Fibroblast of villous mesenchyme (primary cell): ENCODE measurements at regions not wholly inside any gene's neighbourhood (a gene's known extent, or its start where the extent isn't known, plus 50 kb on each side); places are given as distances from the start of the nearest gene placed in this dataset.

ENCODE experiments used
- DNase-seq: peaks from one replicate; pipeline ENCODE4 v3.0.0-alpha.2; 2010; ENCODE audit warnings: low read depth
- H3K4me3 ChIP-seq: 2 replicates; pipeline ENCODE4 v1.5.1; 2011; ENCODE audit warnings: low read depth, mild to moderate bottlenecking, low read length
- TF ChIP-seq, protein P1 (sequence below): IDR thresholded peaks from 2 replicates; pipeline ENCODE4 v1.5.1; 2012; ENCODE audit warnings: low read depth, mild to moderate bottlenecking, low read length; ENCODE audit not compliant: insufficient read depth

DNA sequence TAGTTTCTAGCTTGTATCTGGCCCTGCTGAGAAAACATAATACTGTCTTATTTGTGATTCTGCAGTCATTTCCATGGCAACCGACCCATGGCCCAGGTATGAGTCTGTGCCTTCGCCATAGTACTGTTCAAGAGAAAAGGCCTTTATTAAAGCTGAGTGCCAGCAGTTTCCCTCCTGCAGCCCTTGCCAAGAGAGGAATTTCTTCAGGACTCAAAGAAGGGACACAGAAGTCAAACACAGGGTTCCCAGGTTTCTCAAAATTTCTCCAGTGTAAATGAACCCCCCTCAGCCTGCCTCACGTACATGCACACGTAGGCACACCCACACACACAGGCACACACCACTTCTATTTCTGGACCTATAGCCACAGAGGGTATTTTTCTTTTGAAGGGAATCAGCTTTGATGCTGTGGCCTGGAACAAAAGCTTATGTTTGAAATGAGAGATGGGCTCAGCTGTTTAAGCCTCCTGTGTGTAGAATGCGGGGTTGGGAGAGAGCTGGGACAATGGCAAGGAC, 269.2 kb downstream of the PDCD6IP start:
- TF ChIP-seq, protein P1, sequence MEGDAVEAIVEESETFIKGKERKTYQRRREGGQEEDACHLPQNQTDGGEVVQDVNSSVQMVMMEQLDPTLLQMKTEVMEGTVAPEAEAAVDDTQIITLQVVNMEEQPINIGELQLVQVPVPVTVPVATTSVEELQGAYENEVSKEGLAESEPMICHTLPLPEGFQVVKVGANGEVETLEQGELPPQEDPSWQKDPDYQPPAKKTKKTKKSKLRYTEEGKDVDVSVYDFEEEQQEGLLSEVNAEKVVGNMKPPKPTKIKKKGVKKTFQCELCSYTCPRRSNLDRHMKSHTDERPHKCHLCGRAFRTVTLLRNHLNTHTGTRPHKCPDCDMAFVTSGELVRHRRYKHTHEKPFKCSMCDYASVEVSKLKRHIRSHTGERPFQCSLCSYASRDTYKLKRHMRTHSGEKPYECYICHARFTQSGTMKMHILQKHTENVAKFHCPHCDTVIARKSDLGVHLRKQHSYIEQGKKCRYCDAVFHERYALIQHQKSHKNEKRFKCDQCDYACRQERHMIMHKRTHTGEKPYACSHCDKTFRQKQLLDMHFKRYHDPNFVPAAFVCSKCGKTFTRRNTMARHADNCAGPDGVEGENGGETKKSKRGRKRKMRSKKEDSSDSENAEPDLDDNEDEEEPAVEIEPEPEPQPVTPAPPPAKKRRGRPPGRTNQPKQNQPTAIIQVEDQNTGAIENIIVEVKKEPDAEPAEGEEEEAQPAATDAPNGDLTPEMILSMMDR = no peak
- DNase-seq = no peak
- no peak overlapping the region for H3K4me3 ChIP-seq

DNA sequence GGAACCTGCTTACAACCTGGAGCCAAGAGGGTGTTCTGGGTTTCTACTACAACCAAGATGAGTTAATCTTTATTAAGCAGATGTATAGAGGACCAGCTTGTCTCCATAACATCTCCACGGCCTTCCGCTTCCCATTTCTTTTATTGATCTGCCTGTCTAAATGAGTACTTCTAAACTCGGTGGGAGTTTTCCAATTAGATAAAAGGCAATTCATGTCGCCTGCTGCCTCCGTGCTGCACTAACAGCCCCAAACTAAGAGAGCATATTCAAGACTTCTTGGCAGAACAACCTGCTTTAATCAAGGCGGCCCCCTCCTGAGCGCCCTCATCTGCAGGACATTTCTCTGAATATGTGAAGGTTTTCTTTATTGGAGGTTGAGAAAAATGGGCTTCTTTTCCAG, 270.1 kb downstream of the PDCD6IP start:
- DNase-seq = no peak
- TF ChIP-seq, protein P1 = no peak
- no peak overlapping the region for H3K4me3 ChIP-seq

DNA sequence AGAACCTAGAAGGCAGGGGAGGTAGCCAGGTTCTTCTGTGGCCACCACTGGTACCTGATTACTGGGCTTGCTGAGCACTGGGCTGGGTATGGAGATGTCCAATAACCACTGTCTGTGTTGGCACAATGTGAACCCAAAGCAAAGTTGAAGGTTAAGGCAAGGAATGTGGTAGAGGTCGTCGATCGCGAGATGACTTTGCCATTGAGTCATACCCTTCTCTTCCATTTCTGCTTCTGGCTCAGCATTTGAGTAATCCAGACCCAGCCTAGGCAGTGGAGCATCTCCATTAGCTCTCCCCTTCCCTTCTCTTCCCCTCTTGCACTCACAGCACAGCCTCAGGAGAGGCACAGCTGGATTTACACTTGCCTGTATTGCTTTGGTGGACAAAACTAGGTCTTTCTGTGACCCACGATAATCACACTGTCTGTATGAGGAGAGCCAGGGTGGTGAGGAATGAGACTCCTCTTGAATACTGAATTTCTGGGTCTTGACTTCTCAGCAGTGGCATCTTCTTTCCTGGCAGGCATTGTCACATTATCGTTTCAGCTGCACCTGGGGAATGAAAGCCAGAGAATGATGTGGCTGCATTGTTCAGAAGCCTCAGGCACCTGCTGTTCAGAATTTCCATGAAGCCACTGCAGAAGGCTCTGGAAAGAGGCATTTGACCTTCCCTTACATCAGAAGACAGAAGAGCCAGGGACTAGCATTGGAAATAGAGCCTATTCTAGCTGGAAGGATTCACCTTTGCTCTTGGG, 272.6 kb downstream of the PDCD6IP start:
- no peak overlapping the region for H3K4me3 ChIP-seq
- TF ChIP-seq, protein P1 = no peak
- DNase-seq = no peak

DNA sequence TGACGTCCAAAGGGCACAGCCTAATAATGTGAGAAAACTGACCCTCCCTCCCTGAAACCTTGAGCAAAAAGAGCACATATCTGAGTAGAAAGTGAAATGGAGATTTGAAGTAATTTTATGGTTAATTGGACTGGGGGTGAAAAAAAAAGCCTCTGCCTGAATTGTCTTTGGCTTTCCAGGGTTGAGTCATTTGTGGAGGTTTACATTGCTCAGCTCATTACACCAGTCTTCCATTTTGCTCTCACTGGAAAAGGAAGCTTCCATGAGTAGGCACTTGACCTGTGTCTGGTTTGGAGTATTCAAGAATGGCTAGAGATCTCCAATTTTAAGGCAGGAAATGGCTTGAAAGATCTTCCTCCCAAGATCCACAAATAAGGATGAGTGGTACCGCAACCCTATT, 273.9 kb downstream of the PDCD6IP start:
- TF ChIP-seq, protein P1 = no peak
- no peak for DNase-seq

DNA sequence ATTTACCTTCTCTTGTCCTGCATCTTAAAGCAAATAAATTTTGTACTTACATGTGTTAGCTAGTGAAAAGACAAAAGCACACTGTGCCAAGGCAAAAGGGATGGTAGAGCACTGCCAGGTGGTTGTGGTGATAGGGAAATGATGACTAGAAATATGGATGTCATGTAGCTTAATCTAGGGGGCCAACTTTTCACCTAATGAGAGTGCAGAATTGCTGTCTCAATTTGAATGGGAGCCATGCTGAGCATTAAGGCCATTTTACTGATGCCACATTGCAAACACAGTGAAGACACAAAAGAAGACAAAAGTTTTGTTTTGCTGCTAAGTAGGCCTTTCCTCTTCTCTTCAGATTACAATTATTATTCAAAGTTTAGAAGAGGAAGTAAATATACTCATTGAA, 274.7 kb downstream of the PDCD6IP start:
- TF ChIP-seq, protein P1 = no peak
- no peak overlapping the region for H3K4me3 ChIP-seq
- DNase-seq = no peak

More for the DNA sequence above, 273.9 kb downstream of the PDCD6IP start:
- H3K4me3 ChIP-seq = no peak overlapping the region

DNA sequence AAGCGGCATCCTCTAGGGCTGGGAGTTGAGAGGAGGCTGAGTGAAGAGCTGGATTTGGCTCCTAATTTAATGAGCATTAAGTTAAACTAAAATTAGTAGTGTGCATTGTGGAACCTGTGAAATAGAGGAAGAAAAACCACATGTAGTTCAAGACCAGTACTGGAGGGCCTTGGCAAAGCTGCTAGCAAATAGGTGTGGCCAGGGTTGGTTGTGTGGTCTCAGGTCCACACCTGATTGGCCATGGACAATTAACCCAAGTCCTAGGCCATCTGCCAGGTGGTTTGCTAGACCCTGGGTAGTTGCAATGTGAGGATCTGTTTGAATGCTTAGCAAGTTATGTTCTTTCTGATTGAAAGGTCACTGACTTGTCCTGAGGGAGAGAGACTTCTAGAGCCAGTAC, 275.5 kb downstream of the PDCD6IP start:
- no peak for DNase-seq
- TF ChIP-seq, protein P1 = no peak

DNA sequence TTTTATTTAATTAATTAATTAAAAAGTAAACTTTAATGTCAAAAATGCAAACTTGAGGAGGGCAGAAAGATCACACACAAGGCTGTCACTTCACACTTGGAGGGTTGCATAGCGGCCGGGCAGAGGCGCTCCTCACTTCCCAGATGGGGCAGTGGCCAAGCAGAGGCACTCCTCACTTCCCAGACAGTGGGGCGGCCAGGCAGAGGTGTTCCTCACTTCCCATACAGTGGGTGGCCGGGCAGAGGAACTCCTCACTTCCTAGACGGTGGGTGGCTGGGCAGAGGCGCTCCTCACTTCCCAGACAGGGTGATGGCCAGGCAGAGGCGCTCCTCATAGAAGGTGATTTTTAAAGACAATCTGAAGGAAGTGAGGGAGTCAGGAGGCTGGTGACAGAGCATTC, 277.5 kb downstream of the PDCD6IP start:
- DNase-seq = no peak
- H3K4me3 ChIP-seq = no peak overlapping the region
- TF ChIP-seq, protein P1 = no peak

More for the DNA sequence above, 275.5 kb downstream of the PDCD6IP start:
- no peak overlapping the region for H3K4me3 ChIP-seq
